GM19240 (cell line): ENCODE measurements at regions not wholly inside any gene's neighbourhood (a gene's known extent, or its start where the extent isn't known, plus 50 kb on each side); places are given as distances from the start of the nearest gene placed in this dataset.

Experiments
- DNase-seq: peaks from one replicate; pipeline ENCODE4 v3.0.0; 2011; ENCODE audit warnings: low spot score; ENCODE audit not compliant: insufficient read length

- DNase-seq: peak; percentile 55
Observed at GRCh38 chr4:24419181-24420034, 164.9 kb downstream of the DHX15 start.

GRCh38 chr4:24417206-24417605 is 167.1 kb downstream of the DHX15 start:
- DNase-seq: no peak

GRCh38 chr4:24416293-24416692 is 168.1 kb downstream of the DHX15 start:
- DNase-seq: no peak

- no peak for DNase-seq
Observed at GRCh38 chr4:24413311-24413784, 171.0 kb downstream of the DHX15 start.

GRCh38 chr4:24411806-24412205 is 172.5 kb downstream of the DHX15 start:
- no peak for DNase-seq

- DNase-seq: no peak
Observed at GRCh38 chr4:24411299-24411698, 173.1 kb downstream of the DHX15 start.

GRCh38 chr4:24408640-24409039 is 175.7 kb downstream of the DHX15 start:
- DNase-seq: no peak

GRCh38 chr4:24405926-24406325 is 178.4 kb downstream of the DHX15 start:
- DNase-seq: no peak

GRCh38 chr4:24405341-24405740 is 179.0 kb downstream of the DHX15 start:
- DNase-seq: no peak

- no peak for DNase-seq
Observed at GRCh38 chr4:24404281-24404680, 180.1 kb downstream of the DHX15 start.

GRCh38 chr4:24403265-24403664 is 181.1 kb downstream of the DHX15 start:
- no peak for DNase-seq

- DNase-seq: no peak
Observed at GRCh38 chr4:24400537-24400936, 183.8 kb downstream of the DHX15 start.

- no peak for DNase-seq
Observed at GRCh38 chr4:24396988-24397387, 187.4 kb downstream of the DHX15 start.

GRCh38 chr4:24395937-24396336 is 188.4 kb downstream of the DHX15 start:
- DNase-seq: no peak

- no peak for DNase-seq
Observed at GRCh38 chr4:24394041-24394440, 190.3 kb downstream of the DHX15 start.

- no peak for DNase-seq
Observed at GRCh38 chr4:24392613-24393012, 191.7 kb downstream of the DHX15 start.

- DNase-seq: no peak
Observed at GRCh38 chr4:24382381-24382780, 202.0 kb downstream of the DHX15 start.

- no peak for DNase-seq
Observed at GRCh38 chr4:24380957-24381665, 203.2 kb downstream of the DHX15 start.

GRCh38 chr4:24373704-24374103 is 210.7 kb downstream of the DHX15 start:
- no peak for DNase-seq

- DNase-seq: no peak
Observed at GRCh38 chr4:24372881-24373280, 211.5 kb downstream of the DHX15 start.

GRCh38 chr4:24372341-24372740 is 212.0 kb downstream of the DHX15 start:
- no peak for DNase-seq

GRCh38 chr4:24370421-24370820 is 213.9 kb downstream of the DHX15 start:
- no peak for DNase-seq
